ENCODE measurements at regions not wholly inside any gene's neighbourhood (a gene's known extent, or its start where the extent isn't known, plus 50 kb on each side); places are given as distances from the start of the nearest gene placed in this dataset.

GRCh38 chr1:221794935-221795334 is 53.0 kb upstream of the DUSP10 start:
- in situ Hi-C loops (cut with HindIII; ENCODE audit: low sequenced_read_pairs): no loop called here
- DNase-seq (ENCODE audit: low read depth, low spot score): no peak
- no peak overlapping the region for H3K4me3 ChIP-seq (ENCODE audit: low read depth, low read length)
- TF ChIP-seq CTCF (IDR thresholded peaks at IDR 0.05; ENCODE audit: low read depth, low read length): no peak

DNA sequence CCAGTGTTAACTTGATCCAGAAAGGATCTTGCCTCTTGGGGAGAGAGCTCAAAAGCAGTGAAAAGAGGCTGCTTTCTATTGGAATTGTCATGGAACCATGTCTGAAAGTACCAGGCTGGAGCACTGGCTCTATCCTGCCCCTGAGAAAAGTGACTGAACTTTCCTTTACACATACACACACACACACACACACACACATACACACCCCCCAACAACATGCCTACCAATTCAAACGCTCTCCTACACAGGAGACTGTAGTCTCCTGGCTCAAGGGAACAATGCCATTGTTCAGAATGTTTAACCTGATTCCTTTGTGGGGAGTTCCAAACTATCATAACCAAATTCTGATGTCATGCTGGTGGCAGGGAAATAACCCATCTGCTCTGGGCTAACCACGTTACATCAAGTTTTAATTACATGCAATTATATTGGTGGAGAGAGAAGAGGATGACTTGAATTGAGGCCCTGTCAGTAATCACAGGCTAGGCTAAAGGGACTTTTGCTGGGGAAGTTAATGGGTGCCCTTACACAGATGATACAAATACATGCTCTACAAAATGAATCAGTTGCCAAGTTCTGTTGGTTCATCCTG is 52.3 kb upstream of the DUSP10 start:
- in situ Hi-C loops (cut with HindIII; ENCODE audit: low sequenced_read_pairs): no loop called here
- peak; percentile 45 for DNase-seq (ENCODE audit: low read depth, low spot score)
- no peak overlapping the region for H3K4me3 ChIP-seq (ENCODE audit: low read depth, low read length)
- no peak for TF ChIP-seq CTCF (IDR thresholded peaks at IDR 0.05; ENCODE audit: low read depth, low read length)

DNA sequence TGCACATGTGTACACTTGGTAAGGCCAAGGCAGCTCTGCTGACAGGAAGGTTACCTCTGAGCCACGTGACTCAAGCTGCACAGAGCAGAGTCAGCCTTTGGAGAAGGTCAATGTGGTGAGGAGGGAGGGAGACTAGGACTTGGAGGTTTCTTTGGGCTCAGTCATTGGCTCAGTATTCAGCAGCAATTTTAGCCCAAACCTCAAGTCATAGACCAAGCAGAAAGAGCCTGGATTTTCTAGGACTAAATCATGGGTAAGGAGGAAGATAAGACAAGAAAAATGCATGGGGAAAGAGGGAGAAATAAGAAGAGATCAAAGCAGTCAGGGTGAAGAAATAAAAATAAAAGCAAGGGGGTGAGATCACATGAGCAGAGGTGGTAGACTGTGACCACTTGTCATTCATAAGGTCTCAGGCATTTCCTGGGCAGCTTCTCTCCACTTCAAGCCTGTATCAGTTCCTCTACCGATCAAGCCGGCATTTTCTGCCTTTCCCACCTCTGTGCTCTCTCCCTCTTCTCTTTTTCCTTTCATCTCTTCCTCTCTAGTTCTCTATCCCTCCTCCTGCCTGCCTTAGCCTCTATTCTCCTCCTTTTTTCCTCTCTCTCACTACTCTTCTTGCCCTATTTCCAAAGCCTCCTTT is 51.7 kb upstream of the DUSP10 start:
- no peak for DNase-seq (ENCODE audit: low read depth, low spot score)
- in situ Hi-C loops (cut with HindIII; ENCODE audit: low sequenced_read_pairs): no loop called here
- no peak overlapping the region for H3K4me3 ChIP-seq (ENCODE audit: low read depth, low read length)
- no peak for TF ChIP-seq CTCF (IDR thresholded peaks at IDR 0.05; ENCODE audit: low read depth, low read length)

DNA sequence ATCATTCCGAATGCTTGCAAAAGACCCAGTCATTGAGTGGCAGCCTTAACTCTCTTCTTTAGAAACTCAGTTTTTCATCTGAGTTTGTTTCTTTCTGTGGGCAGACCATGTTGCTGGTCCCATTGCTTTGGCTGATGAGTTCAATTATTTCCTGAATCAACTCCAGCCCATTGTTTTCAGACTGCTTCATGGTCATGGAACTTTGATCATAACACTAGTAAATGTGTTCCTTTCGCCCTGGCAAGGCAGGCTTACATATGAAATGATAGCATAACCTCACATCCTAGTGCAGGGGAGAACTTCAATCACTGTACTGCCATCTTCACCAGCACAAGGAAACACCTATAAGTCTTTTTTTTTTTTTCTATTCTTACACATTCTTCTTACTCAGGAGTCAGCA is 50.0 kb upstream of the DUSP10 start:
- in situ Hi-C loops (cut with HindIII; ENCODE audit: low sequenced_read_pairs): no loop called here
- no peak for DNase-seq (ENCODE audit: low read depth, low spot score)
- no peak overlapping the region for H3K4me3 ChIP-seq (ENCODE audit: low read depth, low read length)
- TF ChIP-seq CTCF (IDR thresholded peaks at IDR 0.05; ENCODE audit: low read depth, low read length): no peak

Data from astrocyte of the spinal cord (primary cell).